HUDEP-2 (cell line): ENCODE measurements at regions not wholly inside any gene's neighbourhood (a gene's known extent, or its start where the extent isn't known, plus 50 kb on each side); places are given as distances from the start of the nearest gene placed in this dataset.

ENCODE experiments used
- DNase-seq, 76 experiments: peaks; one replicate each; lab custom pipeline; 2025; ENCODE audit not compliant: unreplicated experiment in 76 of 76; lab: John Stamatoyannopoulos, UW

GRCh38 chr10:111856631-111857030, 326.9 kb downstream of the GPAM start:
- DNase-seq = no peak

- DNase-seq = no peak
Observed at GRCh38 chr10:111865550-111865949, 318.0 kb downstream of the GPAM start.

- no peak for DNase-seq
Observed at GRCh38 chr10:111871458-111871857, 312.1 kb downstream of the GPAM start.

GRCh38 chr10:111872591-111872990, 311.0 kb downstream of the GPAM start:
- no peak for DNase-seq

GRCh38 chr10:111873041-111873440, 310.5 kb downstream of the GPAM start:
- no peak for DNase-seq

GRCh38 chr10:111873621-111874135, 309.9 kb downstream of the GPAM start:
- no peak for DNase-seq

- DNase-seq = no peak
Observed at GRCh38 chr10:111874576-111874975, 309.0 kb downstream of the GPAM start.

- no peak for DNase-seq
Observed at GRCh38 chr10:111875725-111876124, 307.8 kb downstream of the GPAM start.

- DNase-seq = no peak
Observed at GRCh38 chr10:111877258-111877657, 306.3 kb downstream of the GPAM start.

- no peak for DNase-seq
Observed at GRCh38 chr10:111879969-111880368, 303.6 kb downstream of the GPAM start.

- no peak for DNase-seq
Observed at GRCh38 chr10:111885046-111885445, 298.5 kb downstream of the GPAM start.

GRCh38 chr10:111885919-111886318, 297.6 kb downstream of the GPAM start:
- DNase-seq = no peak

- no peak for DNase-seq
Observed at GRCh38 chr10:111887266-111887665, 296.3 kb downstream of the GPAM start.

- DNase-seq = no peak
Observed at GRCh38 chr10:111890046-111890445, 293.5 kb downstream of the GPAM start.

- DNase-seq = no peak
Observed at GRCh38 chr10:111916011-111916410, 267.6 kb downstream of the GPAM start.

- no peak for DNase-seq
Observed at GRCh38 chr10:111921821-111922220, 261.7 kb downstream of the GPAM start.

GRCh38 chr10:111923032-111923431, 260.5 kb downstream of the GPAM start:
- DNase-seq = no peak

GRCh38 chr10:111926286-111926685, 257.3 kb downstream of the GPAM start:
- no peak for DNase-seq

- no peak for DNase-seq
Observed at GRCh38 chr10:111933937-111934336, 249.6 kb downstream of the GPAM start.

GRCh38 chr10:111934931-111935330, 248.6 kb downstream of the GPAM start:
- no peak for DNase-seq

GRCh38 chr10:111936143-111936542, 247.4 kb downstream of the GPAM start:
- DNase-seq = no peak

- DNase-seq = no peak
Observed at GRCh38 chr10:111944331-111944730, 239.2 kb downstream of the GPAM start.

GRCh38 chr10:111953949-111954348, 229.6 kb downstream of the GPAM start:
- no peak for DNase-seq
